DOHH2 (cell line): ENCODE measurements at regions not wholly inside any gene's neighbourhood (a gene's known extent, or its start where the extent isn't known, plus 50 kb on each side); places are given as distances from the start of the nearest gene placed in this dataset.

ENCODE experiments used
- H3F3A ChIP-seq: fragments of 200-600 bp; sonication (generic), shearing (Covaris generic); 2 replicates; pipeline ENCODE4 v1.6.0; 2016; ENCODE audit warnings: antibody characterized with exemption, mild to moderate bottlenecking; ENCODE audit not compliant: control insufficient read depth, insufficient read depth
- H3K27ac ChIP-seq: fragments of 200-600 bp; sonication (generic); 2 replicates; pipeline ENCODE4 v1.5.1; 2014; ENCODE audit warnings: low read depth, mild to moderate bottlenecking, low read length, moderate library complexity
- H3K27me3 ChIP-seq: fragments of 200-600 bp; sonication (generic); 2 replicates; pipeline ENCODE4 v1.6.1; 2014; ENCODE audit warnings: mild to moderate bottlenecking, low read length, mixed read lengths; ENCODE audit not compliant: control insufficient read depth
- H3K36me3 ChIP-seq: fragments of 200-600 bp; sonication (generic); 2 replicates; pipeline ENCODE4 v1.6.1; 2014; ENCODE audit warnings: mild to moderate bottlenecking, low read length, moderate library complexity, mixed read lengths; ENCODE audit not compliant: control insufficient read depth
- H3K4me1 ChIP-seq: fragments of 200-600 bp; sonication (generic); 2 replicates; pipeline ENCODE4 v1.6.1; 2014; ENCODE audit warnings: mild to moderate bottlenecking, low read length, mixed read lengths; ENCODE audit not compliant: control insufficient read depth
- H3K4me2 ChIP-seq: fragments of 200-600 bp; sonication (generic); 2 replicates; pipeline ENCODE4 v1.6.0; 2014; ENCODE audit warnings: mild to moderate bottlenecking, low read length, moderate library complexity
- H3K4me3 ChIP-seq: fragments of 200-600 bp; sonication (generic); 2 replicates; pipeline ENCODE4 v1.5.1; 2014; ENCODE audit warnings: mild to moderate bottlenecking, low read length, mixed read lengths
- H3K79me2 ChIP-seq: fragments of 200-600 bp; sonication (generic); 2 replicates; pipeline ENCODE4 v1.6.1; 2014; ENCODE audit warnings: mild to moderate bottlenecking, low read length, mixed read lengths; ENCODE audit not compliant: control insufficient read depth
- H3K9me2 ChIP-seq: fragments of 200-600 bp; sonication (generic); replicated peaks from 2 replicates; pipeline ENCODE4 v1.6.1; 2014; ENCODE audit warnings: mild to moderate bottlenecking, low read length, mixed read lengths; ENCODE audit not compliant: control insufficient read depth
- H3K9me3 ChIP-seq: fragments of 200-600 bp; sonication (generic); 2 replicates; pipeline ENCODE4 v1.6.1; 2014; ENCODE audit warnings: antibody characterized with exemption, low read length, mixed read lengths; ENCODE audit not compliant: control insufficient read depth, insufficient read depth
- H4K20me1 ChIP-seq: fragments of 200-600 bp; sonication (generic); 2 replicates; pipeline ENCODE4 v1.6.0; 2014; ENCODE audit warnings: low read depth, mild to moderate bottlenecking, antibody characterized with exemption, low read length, moderate library complexity; ENCODE audit not compliant: control insufficient read depth, insufficient read depth
- EZH2phosphoT487 ChIP-seq: fragments of 200-600 bp; sonication (generic); IDR thresholded peaks from 2 replicates; pipeline ENCODE4 v1.6.1; 2017; ENCODE audit warnings: borderline replicate concordance, mild to moderate bottlenecking, antibody characterized with exemption, low read length, moderate library complexity, mixed read lengths
- TF ChIP-seq, protein P1 (sequence below): fragments of 200-600 bp; sonication (generic); IDR thresholded peaks from one replicate; pipeline ENCODE4 v1.5.1; 2014; ENCODE audit warnings: antibody characterized with exemption, mild to moderate bottlenecking, low read depth, low read length; ENCODE audit not compliant: poor library complexity, severe bottlenecking

DNA sequence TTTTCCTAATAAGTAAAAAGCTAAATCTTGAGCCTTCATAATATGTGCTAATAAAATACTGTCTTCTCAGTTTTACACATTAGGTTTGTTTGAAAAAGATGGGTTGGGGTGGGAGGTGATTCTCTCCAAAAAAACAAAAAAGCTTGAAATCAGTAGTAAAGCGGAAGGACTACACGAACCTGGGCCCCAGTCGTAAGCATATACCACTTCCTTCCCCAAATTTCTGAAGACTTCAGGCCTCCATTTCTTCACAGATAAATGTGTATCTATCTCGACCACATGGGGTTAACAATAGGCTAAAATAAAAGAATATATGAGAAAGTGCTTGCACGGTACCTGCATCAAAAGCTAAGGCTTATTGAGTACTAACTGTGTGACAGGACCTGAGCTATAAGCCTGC is 51.6 kb upstream of the PAX2 start:
- TF ChIP-seq, protein P1, sequence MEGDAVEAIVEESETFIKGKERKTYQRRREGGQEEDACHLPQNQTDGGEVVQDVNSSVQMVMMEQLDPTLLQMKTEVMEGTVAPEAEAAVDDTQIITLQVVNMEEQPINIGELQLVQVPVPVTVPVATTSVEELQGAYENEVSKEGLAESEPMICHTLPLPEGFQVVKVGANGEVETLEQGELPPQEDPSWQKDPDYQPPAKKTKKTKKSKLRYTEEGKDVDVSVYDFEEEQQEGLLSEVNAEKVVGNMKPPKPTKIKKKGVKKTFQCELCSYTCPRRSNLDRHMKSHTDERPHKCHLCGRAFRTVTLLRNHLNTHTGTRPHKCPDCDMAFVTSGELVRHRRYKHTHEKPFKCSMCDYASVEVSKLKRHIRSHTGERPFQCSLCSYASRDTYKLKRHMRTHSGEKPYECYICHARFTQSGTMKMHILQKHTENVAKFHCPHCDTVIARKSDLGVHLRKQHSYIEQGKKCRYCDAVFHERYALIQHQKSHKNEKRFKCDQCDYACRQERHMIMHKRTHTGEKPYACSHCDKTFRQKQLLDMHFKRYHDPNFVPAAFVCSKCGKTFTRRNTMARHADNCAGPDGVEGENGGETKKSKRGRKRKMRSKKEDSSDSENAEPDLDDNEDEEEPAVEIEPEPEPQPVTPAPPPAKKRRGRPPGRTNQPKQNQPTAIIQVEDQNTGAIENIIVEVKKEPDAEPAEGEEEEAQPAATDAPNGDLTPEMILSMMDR: no peak
- no peak for TF ChIP-seq EZH2phosphoT487
- no peaks in the 10 kb centered on the region for H3F3A ChIP-seq
- no peak overlapping the region for H3K27ac ChIP-seq
- no peaks in the 10 kb centered on the region for H3K9me2 ChIP-seq
- no peaks in the 10 kb centered on the region for H3K79me2 ChIP-seq
- H3K4me3 ChIP-seq: no peak overlapping the region
- H3K4me2 ChIP-seq: no peak overlapping the region
- H3K4me1 ChIP-seq: peaks cover 5% of the 10 kb centered on the region
- H3K9me3 ChIP-seq: no peaks in the 10 kb centered on the region
- peaks cover 7% of the 10 kb centered on the region for H3K27me3 ChIP-seq
- no peaks in the 10 kb centered on the region for H3K36me3 ChIP-seq
- no peaks in the 10 kb centered on the region for H4K20me1 ChIP-seq
